ENCODE measurements at regions not wholly inside any gene's neighbourhood (a gene's known extent, or its start where the extent isn't known, plus 50 kb on each side); places are given as distances from the start of the nearest gene placed in this dataset.

DNA sequence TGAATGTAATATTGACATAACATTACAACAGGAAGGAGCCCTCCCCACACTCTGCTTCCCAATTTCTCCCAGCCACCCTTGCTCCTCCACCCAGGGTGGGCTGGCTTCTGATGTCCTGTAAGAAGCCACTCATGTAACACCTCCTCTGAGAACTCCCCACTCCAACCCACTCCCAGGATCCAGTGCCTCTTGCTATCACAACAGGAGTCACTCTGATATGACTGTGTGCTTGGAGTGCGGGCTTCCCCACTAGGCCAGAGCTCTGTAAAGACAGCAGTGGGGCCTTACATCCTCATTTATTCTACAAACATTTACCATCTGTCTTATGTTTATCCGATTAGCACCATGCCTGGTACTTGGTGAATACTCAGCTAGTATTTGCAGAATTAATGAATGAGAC, 65.1 kb downstream of the PTGR3 start:
- no peak overlapping the region for H3K4me2 ChIP-seq
- no peaks in the 10 kb centered on the region for H3K4me1 ChIP-seq (ENCODE audit: control insufficient read depth in 1 of 2, insufficient read depth in 2 of 2, low read depth in 1 of 2, low read length in 1 of 2)
- H3K9me3 ChIP-seq = no peaks in the 10 kb centered on the region; the same call in 1 of the 2 replicates
- H3F3A ChIP-seq (replicated peaks; ENCODE audit: insufficient read depth) = no peaks in the 10 kb centered on the region
- no peaks in the 10 kb centered on the region for H4K20me1 ChIP-seq (ENCODE audit: insufficient read depth)
- no peak for TF ChIP-seq ZBTB33 (IDR thresholded peaks at IDR 0.05; ENCODE audit: borderline replicate concordance, low read depth)
- no peak for TF ChIP-seq FOSL2 (IDR thresholded peaks at IDR 0.05; ENCODE audit: borderline replicate concordance, low read depth)
- TF ChIP-seq TEAD4 (IDR thresholded peaks at IDR 0.05; ENCODE audit: borderline replicate concordance, insufficient read depth) = no peak
- no peak for TF ChIP-seq SMC3 (IDR thresholded peaks at IDR 0.05; ENCODE audit: low read depth, low read length)
- TF ChIP-seq YY1 (IDR thresholded peaks at IDR 0.05; ENCODE audit: low read depth) = no peak
- no peak for TF ChIP-seq FOXJ3 (CRISPR knock-in tag; IDR thresholded peaks at IDR 0.05)
- no peak for TF ChIP-seq USF2 (IDR thresholded peaks at IDR 0.05; ENCODE audit: borderline replicate concordance, low read depth, low read length)
- no peak for TF ChIP-seq SIN3A (IDR thresholded peaks at IDR 0.05; ENCODE audit: borderline replicate concordance, low read depth, low read length)
- TF ChIP-seq, protein P1, sequence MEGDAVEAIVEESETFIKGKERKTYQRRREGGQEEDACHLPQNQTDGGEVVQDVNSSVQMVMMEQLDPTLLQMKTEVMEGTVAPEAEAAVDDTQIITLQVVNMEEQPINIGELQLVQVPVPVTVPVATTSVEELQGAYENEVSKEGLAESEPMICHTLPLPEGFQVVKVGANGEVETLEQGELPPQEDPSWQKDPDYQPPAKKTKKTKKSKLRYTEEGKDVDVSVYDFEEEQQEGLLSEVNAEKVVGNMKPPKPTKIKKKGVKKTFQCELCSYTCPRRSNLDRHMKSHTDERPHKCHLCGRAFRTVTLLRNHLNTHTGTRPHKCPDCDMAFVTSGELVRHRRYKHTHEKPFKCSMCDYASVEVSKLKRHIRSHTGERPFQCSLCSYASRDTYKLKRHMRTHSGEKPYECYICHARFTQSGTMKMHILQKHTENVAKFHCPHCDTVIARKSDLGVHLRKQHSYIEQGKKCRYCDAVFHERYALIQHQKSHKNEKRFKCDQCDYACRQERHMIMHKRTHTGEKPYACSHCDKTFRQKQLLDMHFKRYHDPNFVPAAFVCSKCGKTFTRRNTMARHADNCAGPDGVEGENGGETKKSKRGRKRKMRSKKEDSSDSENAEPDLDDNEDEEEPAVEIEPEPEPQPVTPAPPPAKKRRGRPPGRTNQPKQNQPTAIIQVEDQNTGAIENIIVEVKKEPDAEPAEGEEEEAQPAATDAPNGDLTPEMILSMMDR (IDR thresholded peaks at IDR 0.05) = no peak
- TF ChIP-seq TCF12 (IDR thresholded peaks at IDR 0.05) = no peak
- no peak for TF ChIP-seq ELF1 (IDR thresholded peaks at IDR 0.05)
- no peak for TF ChIP-seq CHD2 (IDR thresholded peaks at IDR 0.05; ENCODE audit: low read length, partially characterized antibody)
- TF ChIP-seq GABPA (IDR thresholded peaks at IDR 0.05; ENCODE audit: low read depth) = no peak
- TF ChIP-seq GATA2 (CRISPR knock-in tag; IDR thresholded peaks at IDR 0.05) = no peak
- no peak for TF ChIP-seq MXI1 (IDR thresholded peaks at IDR 0.05; ENCODE audit: low read depth, low read length)
- no peak for TF ChIP-seq USF1 (IDR thresholded peaks at IDR 0.05; ENCODE audit: borderline replicate concordance, low read depth)
- TF ChIP-seq POLR2AphosphoS5 (IDR thresholded peaks at IDR 0.05; ENCODE audit: low read depth, low read length) = no peak
- no peak for TF ChIP-seq RFX5 (IDR thresholded peaks at IDR 0.05; ENCODE audit: low read length)
- TF ChIP-seq NRF1 (IDR thresholded peaks at IDR 0.05; ENCODE audit: low read depth, low read length) = no peak
- H3K79me2 ChIP-seq (ENCODE audit: insufficient read depth) = no peaks in the 10 kb centered on the region
- ChIA-PET CTCF (no interaction called here), POLR2A (no interaction called here)
- no peak overlapping the region for H2AFZ ChIP-seq (ENCODE audit: low read depth)
- 32% methylated on average over 2 of the region's 2 CpGs for WGBS (ENCODE audit: low lambda C conversion rate)
- no peak for DNase-seq
- no peaks in the 10 kb centered on the region for H3K9me2 ChIP-seq
- no peak overlapping the region for H3K4me3 ChIP-seq (ENCODE audit: low read depth in 2 of 2, low read length in 1 of 2)
- no peak overlapping the region for H3K9ac ChIP-seq
- H3K27ac ChIP-seq (ENCODE audit: low read depth in 2 of 2, low read length in 1 of 2) = no peak overlapping the region
- no peaks in the 10 kb centered on the region; the same call in 1 of the 2 replicates for H3K27me3 ChIP-seq (ENCODE audit: insufficient read depth)
- peaks cover 0 to 2% of the 10 kb centered on the region in 2 experiments for H3K36me3 ChIP-seq (replicated peaks in 1 of 2; ENCODE audit: control insufficient read depth in 1 of 2, insufficient read depth in 2 of 2, low read length in 1 of 2)

All from SK-N-SH (cell line).